EH (cell line): ENCODE measurements at regions not wholly inside any gene's neighbourhood (a gene's known extent, or its start where the extent isn't known, plus 50 kb on each side); places are given as distances from the start of the nearest gene placed in this dataset.

Experiments used
- DNase-seq: peaks from one replicate; pipeline ENCODE4 v3.0.0-alpha.2; 2015; ENCODE audit warnings: low read depth

DNA sequence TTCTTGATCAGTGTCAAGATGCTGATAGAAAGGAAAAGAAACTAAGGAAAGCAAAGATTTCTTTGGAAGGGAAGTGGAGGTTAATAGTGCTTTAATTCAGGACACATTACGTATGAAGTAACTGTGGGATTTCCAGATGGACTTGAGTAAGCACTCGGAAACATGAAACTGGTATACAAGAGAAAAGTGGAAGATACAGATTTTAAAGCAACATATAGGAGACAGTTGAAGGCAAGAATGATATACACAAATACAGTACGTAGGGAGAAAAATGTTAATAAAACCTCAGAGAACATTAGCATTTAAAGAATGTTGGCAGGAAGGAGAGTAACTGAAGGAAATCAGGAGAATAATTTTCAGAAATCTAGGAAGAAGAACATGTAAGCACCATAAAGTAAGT, 730.9 kb upstream of the ADGRL2 start:
- DNase-seq, result no peak

DNA sequence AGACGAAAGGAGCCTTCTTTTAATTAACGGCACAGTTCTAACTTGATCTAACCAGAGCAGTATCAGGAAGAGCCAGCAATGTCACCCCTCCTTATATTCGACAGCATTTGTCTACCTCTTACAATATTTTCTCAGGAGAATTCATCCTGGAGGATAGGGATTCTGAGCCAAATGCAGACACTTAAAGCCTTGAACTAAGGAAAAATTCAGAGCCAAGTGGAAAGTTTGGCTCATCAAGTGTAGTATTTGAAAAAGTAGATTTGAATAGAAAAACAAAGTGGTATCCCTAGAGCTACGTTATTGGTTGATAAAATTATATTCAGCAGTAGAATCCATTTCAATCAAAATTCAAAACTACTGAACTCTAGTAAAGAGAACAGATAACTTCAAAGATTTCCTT, 732.0 kb upstream of the ADGRL2 start:
- DNase-seq, result no peak

DNA sequence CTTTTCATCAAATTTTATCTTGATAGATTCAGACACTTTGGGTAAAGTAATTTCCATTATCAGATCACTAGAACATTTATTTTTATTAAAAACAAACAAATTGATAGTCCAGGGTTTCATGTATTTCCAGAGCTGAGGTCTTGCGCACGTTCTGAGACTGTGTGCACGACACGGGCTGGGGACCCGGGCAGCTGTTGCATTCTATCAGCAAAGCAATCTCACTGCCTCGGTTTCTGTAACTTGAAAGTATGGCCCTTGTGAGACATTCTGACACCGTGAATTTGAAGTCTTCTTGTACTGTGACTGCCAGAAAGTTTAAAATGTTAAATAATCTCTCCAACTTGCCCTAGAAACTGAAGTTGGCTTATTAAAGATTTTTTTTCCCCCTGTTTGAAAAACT, 746.9 kb upstream of the ADGRL2 start:
- DNase-seq, result no peak

DNA sequence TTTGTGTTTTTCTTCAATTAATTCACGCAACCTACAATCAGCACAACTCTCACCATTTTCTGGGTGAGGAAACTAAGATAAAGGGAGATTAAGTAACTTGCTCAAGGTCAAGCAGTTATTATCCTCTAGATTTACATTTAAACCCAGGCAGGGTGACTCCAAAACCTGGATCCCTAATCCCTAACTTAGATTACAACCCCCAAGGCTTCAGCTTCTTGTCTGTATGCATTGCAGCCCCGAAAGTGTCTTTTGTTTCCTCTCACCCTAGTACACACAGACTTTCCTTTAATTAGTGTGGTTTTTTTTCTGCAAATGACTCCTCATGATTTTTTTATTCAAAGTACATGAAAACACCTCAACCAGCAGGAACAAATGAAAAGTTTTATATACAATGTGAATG, 748.6 kb upstream of the ADGRL2 start:
- no peak for DNase-seq

DNA sequence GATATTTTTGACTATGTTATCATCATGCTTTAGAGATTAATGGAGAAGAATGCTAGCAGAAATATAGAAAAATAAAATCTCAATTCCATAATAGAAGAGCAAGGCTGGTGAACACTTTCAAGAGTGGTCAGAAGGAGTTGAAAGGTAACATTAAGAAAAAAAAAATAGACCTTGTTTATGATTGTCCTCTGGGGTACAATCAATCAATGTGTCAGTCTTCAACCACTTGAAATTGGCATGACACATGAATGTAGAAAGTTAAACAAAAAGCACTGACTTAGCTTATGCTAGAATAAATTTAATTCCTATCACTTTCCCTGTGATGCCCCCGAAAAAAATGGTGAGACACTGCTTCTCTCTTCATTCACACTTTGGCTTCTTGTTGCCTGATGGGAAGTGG, 750.3 kb upstream of the ADGRL2 start:
- DNase-seq, result no peak

- DNase-seq, result no peak
Observed at GRCh38 chr1:81044708-81045107, 756.0 kb upstream of the ADGRL2 start.

GRCh38 chr1:81042225-81042624, 758.5 kb upstream of the ADGRL2 start:
- DNase-seq, result no peak

DNA sequence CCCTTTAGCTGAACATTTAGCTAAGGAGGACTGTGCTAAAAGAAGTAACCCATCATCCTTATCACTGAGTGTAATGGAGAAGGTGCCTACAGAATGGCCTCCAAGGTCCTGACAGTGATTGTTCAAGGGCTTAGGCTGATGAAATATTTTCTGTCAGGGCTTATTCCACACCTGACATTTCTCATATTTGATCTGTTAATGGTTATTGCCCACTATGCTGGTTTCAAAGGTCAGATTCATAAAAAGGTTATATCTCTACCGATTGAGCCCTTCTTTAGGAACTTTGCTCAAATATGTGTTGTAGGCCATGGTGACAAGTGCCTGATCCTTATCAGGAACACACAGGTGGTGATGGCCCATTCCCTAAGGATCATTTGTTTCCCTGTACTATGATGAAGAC, 766.4 kb upstream of the ADGRL2 start:
- no peak for DNase-seq

DNA sequence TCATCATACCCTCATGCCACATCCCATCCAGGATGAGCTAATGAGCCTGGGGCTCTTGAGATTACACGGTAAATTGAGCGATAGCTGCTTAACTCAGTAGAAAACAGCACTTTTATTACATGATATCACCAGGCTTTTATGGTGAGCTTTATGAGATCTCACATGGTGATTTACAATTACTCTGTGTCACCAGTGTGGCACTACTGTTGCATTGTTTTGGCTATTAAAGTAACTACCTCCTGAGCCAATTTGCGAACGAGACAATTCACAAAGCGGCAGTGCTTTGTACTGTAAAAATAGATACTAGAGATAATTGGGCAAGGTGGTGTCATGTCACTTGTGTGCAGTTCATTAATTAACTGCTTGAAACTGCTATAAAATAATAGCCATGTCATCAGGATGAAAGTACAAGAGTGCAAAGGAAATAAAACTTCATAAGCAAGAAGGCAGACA, 767.7 kb upstream of the ADGRL2 start:
- no peak for DNase-seq

GRCh38 chr1:81032374-81032773, 768.4 kb upstream of the ADGRL2 start:
- no peak for DNase-seq

DNA sequence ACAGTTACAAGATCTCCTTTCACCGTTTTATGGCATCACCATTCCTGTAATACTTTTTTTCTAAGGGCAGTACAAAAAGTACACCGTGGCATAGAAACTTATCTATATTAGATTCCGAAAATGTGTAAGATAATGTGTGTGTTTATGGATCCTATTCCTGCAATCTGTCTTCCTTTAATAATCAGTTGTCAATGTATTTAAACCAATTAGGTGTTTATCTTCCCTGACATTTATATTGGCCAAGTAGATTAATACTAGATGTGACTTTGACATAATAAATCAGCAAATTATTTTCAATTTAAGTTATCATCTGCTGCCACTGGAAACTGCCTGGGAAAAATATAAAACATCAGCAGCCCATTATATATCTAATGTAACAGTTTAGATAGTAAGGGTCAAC, 770.3 kb upstream of the ADGRL2 start:
- no peak for DNase-seq

GRCh38 chr1:81029266-81029665, 771.5 kb upstream of the ADGRL2 start:
- no peak for DNase-seq

- no peak for DNase-seq
Observed at GRCh38 chr1:81023187-81023724, 777.5 kb upstream of the ADGRL2 start.

- DNase-seq, result no peak
Observed at GRCh38 chr1:81021134-81021533, 779.6 kb upstream of the ADGRL2 start.

- no peak for DNase-seq
Observed at GRCh38 chr1:81020506-81020905, 780.2 kb upstream of the ADGRL2 start.

DNA sequence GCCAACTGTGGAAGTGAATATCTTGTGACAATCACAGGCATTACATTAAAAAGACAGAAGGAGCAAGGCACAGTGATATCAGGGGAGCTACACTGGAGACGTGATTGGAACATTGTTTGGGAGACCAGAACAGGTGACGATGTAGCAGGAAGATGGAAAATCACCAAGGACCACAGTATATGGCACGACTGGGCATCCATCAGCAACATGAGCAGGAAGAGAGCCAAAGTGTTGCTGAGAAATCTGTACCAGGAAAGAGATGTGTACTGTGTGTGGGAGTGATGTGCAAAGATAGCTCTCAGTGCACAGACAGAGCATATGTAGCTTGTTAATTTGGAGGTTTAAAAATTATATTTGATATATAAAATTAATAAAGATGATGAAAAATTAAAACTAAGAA, 790.6 kb upstream of the ADGRL2 start:
- DNase-seq, result no peak

- no peak for DNase-seq
Observed at GRCh38 chr1:81008293-81008692, 792.4 kb upstream of the ADGRL2 start.

DNA sequence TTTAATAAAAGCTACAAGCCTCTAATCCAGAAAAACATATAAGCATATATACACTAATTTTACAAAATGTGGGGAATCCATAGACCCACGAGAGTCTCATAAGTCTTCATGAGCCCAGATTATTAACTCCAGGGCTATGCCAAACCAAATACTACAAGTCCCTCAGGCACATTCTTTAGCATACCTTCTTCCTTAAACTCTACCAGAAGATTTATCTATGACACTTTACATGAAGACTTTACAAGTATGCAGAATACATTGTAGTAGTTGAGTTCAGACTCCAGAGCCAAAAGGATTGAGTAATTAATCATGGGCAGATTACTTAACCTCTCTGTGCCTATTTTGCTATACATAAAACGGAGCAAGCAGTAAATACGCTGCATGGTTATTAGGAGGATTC, 793.7 kb upstream of the ADGRL2 start:
- DNase-seq, result peak; percentile 0

DNA sequence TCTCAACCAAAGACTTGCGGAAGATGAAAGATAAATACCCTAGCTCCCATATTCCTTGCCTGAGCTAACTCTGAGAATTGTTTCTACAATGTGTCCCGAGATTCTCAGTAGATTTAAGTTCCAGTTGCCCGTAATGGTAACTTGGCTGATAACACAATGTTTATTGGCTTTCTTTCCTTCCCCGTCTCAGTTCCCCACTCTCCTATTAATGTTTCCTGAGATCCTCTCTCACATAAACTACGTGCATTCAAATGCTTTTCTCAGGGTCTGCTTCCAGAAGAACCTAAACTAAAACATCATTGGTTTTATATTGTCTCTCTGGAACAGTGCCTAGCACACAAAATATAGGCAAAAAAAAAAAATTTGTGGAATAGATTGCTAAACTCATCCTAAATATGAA, 794.2 kb upstream of the ADGRL2 start:
- DNase-seq, result no peak

DNA sequence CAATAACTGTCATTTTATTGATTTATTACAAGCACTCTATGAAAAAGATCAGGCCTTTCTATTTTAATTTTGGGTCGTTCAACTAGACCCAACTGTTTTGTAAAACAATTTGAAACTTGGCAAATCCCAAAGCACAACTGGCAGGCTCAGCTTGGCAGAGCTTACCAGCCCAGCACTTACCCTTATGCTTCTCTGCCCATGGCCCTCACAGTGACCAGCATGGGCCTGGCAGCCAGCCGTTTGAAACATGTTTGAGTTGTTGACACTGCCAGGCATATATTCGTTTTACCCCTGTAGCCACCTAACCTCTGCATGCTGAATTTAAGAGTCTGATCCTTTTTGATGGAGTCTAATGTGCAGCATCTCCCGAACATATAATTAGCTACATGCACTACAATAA, 796.7 kb upstream of the ADGRL2 start:
- no peak for DNase-seq

DNA sequence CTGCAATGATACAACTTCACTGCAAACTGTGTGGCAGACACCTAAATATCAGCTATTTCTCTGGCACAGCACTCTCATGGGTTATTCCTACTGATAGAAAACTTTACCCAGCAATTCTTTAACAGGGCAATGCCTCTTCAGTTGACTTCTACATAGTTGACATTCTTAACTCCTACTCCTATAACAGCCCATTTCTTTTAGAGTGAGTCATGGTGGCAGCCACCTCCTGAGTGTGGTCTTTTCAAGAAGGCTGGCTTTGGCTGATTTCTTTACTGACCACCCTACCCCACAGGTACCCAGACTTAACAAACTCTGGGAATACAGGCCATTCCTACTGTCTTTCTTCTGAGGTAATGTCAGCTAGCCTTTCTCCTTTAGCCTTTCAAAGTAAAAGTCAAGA, 805.8 kb upstream of the ADGRL2 start:
- DNase-seq, result peak; percentile 1

DNA sequence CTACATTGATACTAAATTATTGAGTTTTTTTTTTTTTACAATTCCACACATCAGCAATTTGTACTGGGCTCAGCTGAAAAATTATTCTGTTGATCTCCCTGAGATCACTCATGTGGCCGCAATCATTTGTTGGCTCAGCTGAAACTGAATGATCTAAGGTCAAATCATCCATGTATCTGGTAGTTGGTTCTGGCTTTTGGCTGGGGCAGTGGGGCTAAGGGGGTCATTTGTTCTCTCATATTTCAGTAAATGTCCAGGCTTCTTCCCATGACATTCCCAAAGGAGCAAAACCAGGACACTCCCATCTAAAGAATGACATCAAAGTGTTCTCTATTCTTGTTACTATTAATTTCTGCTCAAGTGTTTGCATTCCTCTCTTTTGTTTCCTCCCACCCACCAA, 806.7 kb upstream of the ADGRL2 start:
- no peak for DNase-seq

GRCh38 chr1:80993154-80993980, 807.4 kb upstream of the ADGRL2 start:
- no peak for DNase-seq

GRCh38 chr1:80989455-80989854, 811.3 kb upstream of the ADGRL2 start:
- no peak for DNase-seq
